Breast epithelium (tissue), 4 donors: ENCODE measurements at regions not wholly inside any gene's neighbourhood (a gene's known extent, or its start where the extent isn't known, plus 50 kb on each side); places are given as distances from the start of the nearest gene placed in this dataset.

Experiments used
- DNase-seq, 2 donors: peaks; one replicate each; pipeline ENCODE4 v3.0.0-alpha.2; 2019; ENCODE audit warnings: low spot score in 2 of 2
- H3K27ac ChIP-seq, 2 donors: fragments of 200-600 bp; sonication (generic) in 1 of 2; one replicate each; pipeline ENCODE4 v1.5.1; 2016 to 2019; ENCODE audit warnings: mild to moderate bottlenecking in 1 of 2
- H3K27me3 ChIP-seq, 2 donors: fragments of 200-600 bp; sonication (generic) in 1 of 2; one replicate each; pipeline versions ENCODE4 v1.5.1 to v1.6.0; 2017 to 2019; ENCODE audit warnings: control low read depth in 1 of 2, mild to moderate bottlenecking in 1 of 2
- H3K36me3 ChIP-seq: fragments of 200-600 bp; one replicate; pipeline ENCODE4 v1.5.1; 2019
- H3K4me1 ChIP-seq, 2 donors: fragments of 200-600 bp; sonication (generic); one replicate each; pipeline ENCODE4 v1.5.1; 2016 to 2019; ENCODE audit warnings: control low read depth in 1 of 2
- H3K4me3 ChIP-seq, 3 donors: fragments of 200-600 bp; sonication (generic); 1 replicate in 2 of 3; 2 replicates in 1 of 3; pipeline ENCODE4 v1.5.1; 2016 to 2019; ENCODE audit warnings: mild to moderate bottlenecking in 3 of 3, moderate library complexity in 2 of 3
- H3K9me3 ChIP-seq, 2 donors: fragments of 200-600 bp; sonication (generic) in 1 of 2; one replicate each; pipeline ENCODE4 v1.5.1; 2016 to 2019; ENCODE audit warnings: control low read depth in 1 of 2
- CTCF ChIP-seq, 3 donors: fragments of 450-650 bp; IDR thresholded peaks; one replicate each; pipeline ENCODE4 v1.5.1; 2016 to 2017; ENCODE audit warnings: antibody characterized with exemption in 3 of 3, mild to moderate bottlenecking in 3 of 3, moderate library complexity in 3 of 3
- POLR2A ChIP-seq: fragments of 450-650 bp; IDR thresholded peaks from one replicate; pipeline ENCODE4 v1.6.1; 2016; ENCODE audit warnings: antibody characterized with exemption, mild to moderate bottlenecking, moderate library complexity
- POLR2AphosphoS5 ChIP-seq, 3 donors: sonication (generic); formaldehyde crosslinking; IDR thresholded peaks; one replicate each; pipeline ENCODE4 v1.6.1; 2017; ENCODE audit warnings: antibody characterized with exemption in 3 of 3
- intact Hi-C: fragments of 100-400 bp; cut with DNase I; formaldehyde crosslinking; loops from one replicate; pipeline ENCODE4 v1.15.1; 2023; ENCODE audit warnings: low total_unique reads

- Histone ChIP-seq H3K9me3 (no peaks in the 10 kb centered on the region), H3K4me3 (no peak overlapping the region), H3K27me3 (peaks cover 4% of the 10 kb centered on the region in 2 donors), H3K27ac (no peak overlapping the region), H3K4me1 (no peaks in the 10 kb centered on the region), H3K36me3 (no peaks in the 10 kb centered on the region)
- no peak for TF ChIP-seq POLR2AphosphoS5 (IDR thresholded peaks at IDR 0.05)
- TF ChIP-seq POLR2A = no peak
- TF ChIP-seq CTCF (IDR thresholded peaks at IDR 0.05) = no peak
- no peak for DNase-seq
- intact Hi-C loops = no loop called here
Observed at GRCh38 chr22:27262361-27262760, 539.2 kb downstream of the MN1 start.

- no peaks in the 10 kb centered on the region for H3K4me1 ChIP-seq
- H3K9me3 ChIP-seq = no peaks in the 10 kb centered on the region
- H3K27me3 ChIP-seq = peaks cover 4% of the 10 kb centered on the region in 2 donors
- TF ChIP-seq POLR2A = no peak
- no peak for TF ChIP-seq CTCF (IDR thresholded peaks at IDR 0.05)
- TF ChIP-seq POLR2AphosphoS5 (IDR thresholded peaks at IDR 0.05) = no peak
- intact Hi-C loops = no loop called here
- no peaks in the 10 kb centered on the region for H3K36me3 ChIP-seq
- H3K27ac ChIP-seq = no peak overlapping the region
- DNase-seq = no peak
- H3K4me3 ChIP-seq = no peak overlapping the region
Observed at GRCh38 chr22:27264184-27264583, 537.4 kb downstream of the MN1 start.

- Histone ChIP-seq H3K4me3 (no peak overlapping the region), H3K27ac (no peak overlapping the region), H3K4me1 (no peaks in the 10 kb centered on the region), H3K36me3 (no peaks in the 10 kb centered on the region), H3K9me3 (no peaks in the 10 kb centered on the region), H3K27me3 (peaks cover 4 to 16% of the 10 kb centered on the region in 2 donors)
- intact Hi-C loops = no loop called here
- DNase-seq = no peak
- TF ChIP-seq POLR2AphosphoS5 (IDR thresholded peaks at IDR 0.05) (no peak), POLR2A (no peak), CTCF (IDR thresholded peaks at IDR 0.05) (no peak)
Observed at GRCh38 chr22:27267145-27267544, 534.4 kb downstream of the MN1 start.

GRCh38 chr22:27269751-27270543 lies 531.6 kb downstream of the MN1 start:
- TF ChIP-seq POLR2A = no peak
- TF ChIP-seq POLR2AphosphoS5 (IDR thresholded peaks at IDR 0.05) = no peak
- no peak for TF ChIP-seq CTCF (IDR thresholded peaks at IDR 0.05)
- no peaks in the 10 kb centered on the region for H3K4me1 ChIP-seq
- H3K9me3 ChIP-seq = no peaks in the 10 kb centered on the region
- no peak overlapping the region for H3K27ac ChIP-seq
- DNase-seq = no peak
- H3K27me3 ChIP-seq = peaks cover 0 to 16% of the 10 kb centered on the region in 2 donors
- no peak overlapping the region for H3K4me3 ChIP-seq
- intact Hi-C loops = no loop called here
- no peaks in the 10 kb centered on the region for H3K36me3 ChIP-seq

GRCh38 chr22:27270818-27271510 lies 530.6 kb downstream of the MN1 start:
- no peak for TF ChIP-seq CTCF (IDR thresholded peaks at IDR 0.05)
- no peak for TF ChIP-seq POLR2AphosphoS5 (IDR thresholded peaks at IDR 0.05)
- TF ChIP-seq POLR2A = no peak
- H3K4me3 ChIP-seq = no peak overlapping the region
- no peaks in the 10 kb centered on the region for H3K36me3 ChIP-seq
- DNase-seq = no peak
- intact Hi-C loops = no loop called here
- H3K4me1 ChIP-seq = no peaks in the 10 kb centered on the region
- no peaks in the 10 kb centered on the region for H3K9me3 ChIP-seq
- no peak overlapping the region for H3K27ac ChIP-seq
- H3K27me3 ChIP-seq = peaks cover 0 to 16% of the 10 kb centered on the region in 2 donors
